ENCODE measurements at regions not wholly inside any gene's neighbourhood (a gene's known extent, or its start where the extent isn't known, plus 50 kb on each side); places are given as distances from the start of the nearest gene placed in this dataset.

DNA sequence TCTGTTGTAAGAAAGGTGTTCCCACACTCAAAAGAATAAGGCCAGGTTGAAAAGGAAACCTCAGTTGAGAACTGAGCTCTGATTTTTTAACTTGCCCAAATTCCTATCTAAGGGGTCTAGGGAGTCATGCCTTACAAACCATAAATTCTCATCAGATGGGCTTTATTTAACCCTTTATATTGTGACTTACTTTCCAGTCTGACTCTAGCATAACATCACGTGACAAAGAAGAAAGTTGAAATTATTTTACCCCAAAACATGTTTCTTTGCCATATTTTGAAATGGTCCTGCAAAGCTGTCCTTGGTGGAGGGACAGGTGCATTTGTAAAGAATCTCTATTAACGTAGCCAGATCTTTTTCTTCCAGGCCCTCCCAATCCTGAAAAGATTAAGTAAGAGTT is 411.7 kb downstream of the GALC start:
- no peak for DNase-seq (ENCODE audit: low read depth)
- H3K4me3 ChIP-seq (ENCODE audit: low read depth, low read length), result no peak overlapping the region

DNA sequence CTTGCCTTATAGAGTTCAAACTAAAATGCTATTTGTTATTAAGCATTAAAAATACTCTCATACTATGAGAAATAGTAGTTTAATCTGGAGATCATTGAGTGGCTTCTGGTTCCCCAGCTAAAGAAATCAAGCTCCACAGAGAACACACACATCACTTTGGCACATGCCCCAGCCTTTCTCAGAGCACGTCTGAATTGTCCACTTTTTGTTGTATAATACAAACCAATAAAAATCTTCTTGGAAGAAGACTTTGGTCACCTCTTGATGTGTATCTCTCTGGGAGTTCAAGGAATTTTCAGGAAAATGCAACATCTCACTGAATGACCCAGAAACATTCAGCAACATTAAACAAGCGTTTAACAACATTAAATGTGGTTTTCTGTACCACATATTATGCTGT is 413.9 kb downstream of the GALC start:
- no peak for DNase-seq (ENCODE audit: low read depth)
- H3K4me3 ChIP-seq (ENCODE audit: low read depth, low read length), result no peak overlapping the region

DNA sequence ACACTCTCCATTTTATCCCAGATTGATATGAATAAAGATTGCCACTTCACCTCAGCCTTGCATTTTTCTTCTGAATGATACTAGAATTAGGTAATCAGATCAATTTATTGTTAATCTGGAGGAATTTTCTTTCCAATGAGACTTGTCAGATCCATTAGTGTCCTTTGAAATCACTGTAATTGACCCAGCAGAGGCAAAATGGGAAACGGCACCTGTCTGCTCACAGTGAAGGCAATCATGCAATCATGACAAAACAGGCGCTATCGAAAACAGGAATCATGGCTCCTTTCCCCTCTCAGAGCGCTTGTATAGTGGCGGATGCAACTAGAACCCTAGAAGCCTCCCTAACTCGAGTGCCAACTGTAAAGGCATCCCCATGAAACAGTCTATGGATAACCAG is 417.6 kb downstream of the GALC start:
- DNase-seq (ENCODE audit: low read depth), result no peak
- no peak overlapping the region for H3K4me3 ChIP-seq (ENCODE audit: low read depth, low read length)

DNA sequence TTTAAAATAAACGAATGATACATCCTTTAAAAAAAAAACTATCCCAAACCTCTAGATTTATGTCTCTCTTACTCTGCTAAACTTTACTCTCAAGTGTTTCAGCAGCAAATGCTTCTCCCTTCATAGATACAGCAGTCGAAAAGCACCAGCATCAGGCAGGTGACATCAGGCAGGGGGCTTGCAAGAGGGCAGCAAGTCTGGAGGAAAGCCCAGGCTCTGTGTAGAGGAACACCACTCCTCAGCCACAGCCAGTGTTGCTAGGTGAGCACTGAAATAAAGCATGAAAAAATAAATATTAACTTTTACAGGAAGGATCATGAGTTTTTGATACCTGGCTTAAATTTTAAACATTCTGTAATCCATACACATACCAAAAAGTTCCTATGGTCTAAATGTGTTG is 419.4 kb downstream of the GALC start:
- H3K4me3 ChIP-seq (ENCODE audit: low read depth, low read length), result no peak overlapping the region
- no peak for DNase-seq (ENCODE audit: low read depth)

DNA sequence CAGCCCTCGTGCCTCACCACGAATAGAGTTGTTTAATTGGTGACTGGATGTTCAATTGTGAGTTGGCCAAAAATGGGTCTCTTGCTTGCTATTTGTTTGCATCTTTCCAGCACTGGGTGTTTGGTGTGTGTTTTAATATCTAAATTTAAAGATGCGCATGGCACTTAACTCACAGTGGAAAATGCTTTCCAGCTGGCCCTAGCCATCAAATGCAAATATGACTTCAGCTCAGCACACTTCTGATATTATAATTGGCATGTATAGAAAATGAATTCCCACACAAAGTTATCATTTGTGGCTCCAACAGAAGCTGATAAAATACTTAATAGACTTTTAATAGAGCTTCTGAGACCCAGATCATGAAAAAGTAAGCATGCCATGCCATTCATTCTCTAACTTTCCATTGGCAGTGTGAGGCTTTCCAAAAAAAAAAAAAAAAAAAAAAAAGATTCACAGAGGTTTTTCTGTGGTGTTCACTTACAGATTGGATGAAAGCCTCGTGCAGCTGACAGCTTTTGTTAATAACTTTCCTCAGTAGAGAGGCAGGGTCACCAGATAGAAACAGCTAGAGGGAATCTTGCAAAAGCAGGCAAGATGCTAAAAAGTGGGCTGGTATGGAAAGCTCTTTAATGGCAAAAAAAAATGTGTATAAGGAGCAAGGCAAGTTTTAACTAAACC is 425.2 kb downstream of the GALC start:
- no peak overlapping the region for H3K4me3 ChIP-seq (ENCODE audit: low read depth, low read length)
- DNase-seq (ENCODE audit: low read depth), result no peak

DNA sequence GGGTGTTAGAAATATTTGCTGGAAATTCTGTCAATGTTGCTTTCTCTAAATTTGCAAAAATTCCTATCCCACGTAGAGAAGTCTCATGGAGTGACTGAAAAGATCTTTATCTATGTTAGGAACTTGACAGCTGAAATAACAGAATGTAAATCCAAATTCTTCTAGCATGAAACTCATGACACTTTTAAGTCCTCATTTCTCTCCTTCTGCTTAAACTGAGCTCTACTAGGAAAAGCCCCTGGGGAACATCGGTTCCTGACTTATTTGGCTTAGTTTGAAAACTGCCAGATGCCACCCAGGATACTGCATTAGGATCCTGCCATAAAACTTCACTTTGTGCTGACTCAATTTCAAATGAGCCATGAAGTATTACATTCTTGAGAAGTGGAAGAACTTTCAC is 426.0 kb downstream of the GALC start:
- peak; percentile 36 for DNase-seq (ENCODE audit: low read depth)
- no peak overlapping the region for H3K4me3 ChIP-seq (ENCODE audit: low read depth, low read length)

DNA sequence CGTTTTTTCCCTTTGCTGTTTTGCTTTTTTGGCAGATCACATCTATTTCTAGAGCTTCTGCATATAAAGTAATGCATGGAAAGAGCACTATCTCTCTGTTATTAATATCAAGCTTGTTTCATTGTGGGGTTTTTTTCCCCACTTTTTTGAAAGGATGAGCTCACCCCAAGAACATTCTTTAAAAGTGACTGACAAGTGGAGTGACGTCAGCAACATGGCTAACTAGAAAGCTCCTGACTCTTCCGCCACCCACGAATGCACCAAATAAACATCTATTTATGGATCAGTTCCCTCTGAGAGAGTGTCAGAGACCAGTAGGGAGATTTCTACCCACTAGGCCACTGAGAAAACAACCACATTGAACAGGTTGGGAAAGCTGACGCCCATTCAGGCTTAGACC is 445.4 kb downstream of the GALC start:
- no peak for DNase-seq (ENCODE audit: low read depth)
- H3K4me3 ChIP-seq (ENCODE audit: low read depth, low read length), result no peak overlapping the region

DNA sequence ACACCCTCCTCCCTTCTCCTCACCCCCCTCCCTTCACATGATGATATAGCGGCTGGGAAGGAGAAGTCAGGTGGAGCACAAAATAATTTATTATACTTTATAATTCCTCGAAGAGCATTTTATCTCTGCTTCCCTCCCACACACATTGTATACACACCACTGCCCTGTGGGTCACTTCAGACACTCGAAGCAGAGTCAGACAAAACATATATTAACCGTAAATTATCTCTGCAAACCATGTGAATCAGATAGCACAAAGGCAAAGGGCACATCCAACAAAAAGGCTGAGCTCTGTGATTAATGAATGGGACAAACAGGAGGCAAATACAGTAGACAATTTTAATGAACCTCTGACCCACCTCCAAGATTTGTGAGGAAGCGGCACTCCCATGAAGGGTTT is 450.7 kb downstream of the GALC start:
- DNase-seq (ENCODE audit: low read depth), result no peak

DNA sequence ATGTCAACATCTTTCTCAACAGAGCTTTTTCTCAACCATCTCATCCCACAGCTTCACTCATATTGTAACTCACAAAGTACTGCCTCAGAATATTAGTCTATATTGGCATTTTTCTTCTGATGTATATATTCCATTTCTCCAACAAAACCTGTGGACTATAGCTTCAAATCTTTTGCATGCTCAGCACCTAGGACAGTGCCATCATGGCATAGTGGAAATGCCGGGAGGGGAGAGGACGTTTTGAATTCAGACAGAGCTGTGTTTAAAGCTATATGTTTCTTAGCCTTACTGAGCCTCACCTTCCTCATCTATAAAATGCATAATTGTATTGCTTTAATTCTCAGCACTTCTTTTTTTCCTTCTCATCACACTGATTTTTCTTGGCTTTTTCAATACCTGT is 452.6 kb downstream of the GALC start:
- H3K4me3 ChIP-seq (ENCODE audit: low read depth, low read length), result no peak overlapping the region
- DNase-seq (ENCODE audit: low read depth), result no peak

More for the DNA sequence above, 450.7 kb downstream of the GALC start:
- no peak overlapping the region for H3K4me3 ChIP-seq (ENCODE audit: low read depth, low read length)

DNA sequence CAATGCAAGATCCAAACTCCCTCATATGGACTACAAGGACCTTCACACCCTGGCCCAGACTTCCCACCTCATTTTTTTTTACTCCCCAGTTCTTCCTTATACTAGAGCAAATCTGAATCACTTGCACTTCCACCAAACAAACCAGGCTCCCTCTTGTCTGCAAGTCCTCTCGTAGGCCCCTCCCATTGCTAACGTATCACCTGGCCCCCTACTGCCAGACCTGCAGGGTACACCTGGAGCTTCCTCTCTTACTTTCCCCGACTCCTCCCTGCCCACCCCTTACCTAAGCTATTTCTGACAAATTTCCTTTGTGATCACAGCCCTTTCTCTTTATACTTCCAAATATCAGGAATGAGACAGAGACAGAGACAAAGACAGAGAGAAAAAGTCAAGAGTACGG is 463.9 kb downstream of the GALC start:
- no peak for DNase-seq (ENCODE audit: low read depth)
- H3K4me3 ChIP-seq (ENCODE audit: low read depth, low read length), result no peak overlapping the region

DNA sequence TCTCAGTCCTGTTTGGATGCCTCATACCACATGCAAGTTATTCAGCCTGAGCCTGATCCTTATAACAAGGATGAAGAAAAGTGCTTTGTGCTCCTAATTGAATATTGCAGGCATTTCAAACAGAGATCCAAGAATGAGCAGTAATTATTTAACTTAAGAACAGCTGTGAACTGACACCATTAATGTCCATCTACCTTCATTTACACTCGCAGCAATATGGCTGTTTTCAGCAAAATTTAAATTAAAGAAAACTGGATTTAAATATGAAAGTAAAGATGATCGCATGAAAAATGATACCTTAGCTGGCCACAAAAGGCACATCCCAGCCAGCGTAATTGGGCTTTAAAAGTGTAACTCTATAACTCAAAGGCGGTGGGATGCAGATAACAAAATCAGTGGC is 466.3 kb downstream of the GALC start:
- no peak for DNase-seq (ENCODE audit: low read depth)
- H3K4me3 ChIP-seq (ENCODE audit: low read depth, low read length), result no peak overlapping the region

DNA sequence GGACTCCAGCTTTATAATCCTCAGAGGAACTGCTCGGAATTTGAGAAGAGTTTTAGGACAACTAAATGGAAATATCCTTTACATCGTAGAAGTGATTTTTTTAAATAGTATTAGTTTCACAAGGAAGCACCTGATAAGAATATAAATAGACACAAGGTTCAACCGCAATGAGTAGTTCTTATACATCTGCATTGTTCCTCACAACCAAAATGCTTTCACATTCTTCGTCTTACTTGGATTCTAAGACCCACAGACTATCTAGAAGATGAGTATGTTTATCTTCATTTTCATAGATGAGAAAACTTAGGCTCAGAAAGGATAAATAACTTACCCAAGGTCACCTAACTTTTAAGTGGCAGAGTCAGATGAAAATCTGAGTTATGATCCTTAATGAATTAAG is 469.0 kb downstream of the GALC start:
- H3K4me3 ChIP-seq (ENCODE audit: low read depth, low read length), result no peak overlapping the region
- DNase-seq (ENCODE audit: low read depth), result no peak

DNA sequence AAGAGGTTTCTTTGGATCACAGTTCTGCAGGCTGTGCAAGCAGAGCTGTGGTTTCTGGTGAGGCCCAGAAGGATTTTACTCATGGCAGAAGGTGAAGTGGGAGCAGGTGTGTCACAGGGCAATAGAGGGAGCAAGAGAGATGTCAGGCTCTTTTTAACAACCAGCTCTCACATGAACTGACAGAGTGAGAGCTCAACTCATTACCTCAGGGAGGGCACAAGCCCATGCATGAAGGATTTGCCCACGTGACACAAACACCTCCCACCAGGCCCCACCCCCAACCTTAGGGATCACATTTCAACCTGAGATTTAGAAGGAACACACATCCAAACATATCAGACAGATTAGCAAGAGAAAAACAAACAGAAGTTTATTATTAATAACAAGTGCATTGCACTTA is 470.4 kb downstream of the GALC start:
- no peak for DNase-seq (ENCODE audit: low read depth)

DNA sequence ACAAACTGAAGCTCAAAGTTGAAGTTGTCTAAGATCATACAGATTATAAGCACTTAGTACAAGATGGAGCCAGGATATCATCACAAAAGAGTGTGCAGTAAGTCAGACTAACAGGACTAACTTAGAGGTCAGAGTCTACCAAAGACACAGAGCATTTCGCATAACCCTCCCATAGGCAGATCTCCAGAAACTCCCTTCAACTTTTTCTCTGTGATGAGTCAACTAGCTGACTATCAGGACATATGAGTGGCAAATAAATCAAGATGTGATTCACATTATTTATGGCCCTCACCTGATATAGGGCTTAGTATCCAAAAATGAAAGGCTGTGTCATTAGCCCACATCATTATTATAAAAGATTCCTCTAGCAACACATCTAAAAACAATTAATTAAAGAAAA is 484.6 kb downstream of the GALC start:
- DNase-seq (ENCODE audit: low read depth), result no peak

More for the DNA sequence above, 470.4 kb downstream of the GALC start:
- H3K4me3 ChIP-seq (ENCODE audit: low read depth, low read length), result no peak overlapping the region

DNA sequence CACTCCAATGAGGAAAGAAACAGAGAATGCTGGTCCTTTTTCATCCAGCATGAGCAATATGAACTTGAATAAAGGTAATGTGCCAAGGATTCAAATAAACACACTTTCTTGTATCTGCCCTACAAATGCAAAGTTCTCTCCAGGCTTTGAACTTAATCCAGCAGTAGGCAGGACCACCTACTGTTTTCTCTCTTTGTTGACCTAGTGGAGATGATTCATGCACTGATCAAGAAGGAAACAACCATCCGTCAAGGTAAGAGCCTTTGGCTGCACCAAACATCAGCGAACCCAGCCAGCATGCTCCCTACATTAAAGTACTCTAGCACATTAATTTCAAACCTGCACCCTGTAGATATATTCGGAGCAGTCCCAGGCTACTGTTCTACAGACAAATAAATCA is 489.3 kb downstream of the GALC start:
- H3K4me3 ChIP-seq (ENCODE audit: low read depth, low read length), result no peak overlapping the region
- no peak for DNase-seq (ENCODE audit: low read depth)

More for the DNA sequence above, 484.6 kb downstream of the GALC start:
- H3K4me3 ChIP-seq (ENCODE audit: low read depth, low read length), result no peak overlapping the region

DNA sequence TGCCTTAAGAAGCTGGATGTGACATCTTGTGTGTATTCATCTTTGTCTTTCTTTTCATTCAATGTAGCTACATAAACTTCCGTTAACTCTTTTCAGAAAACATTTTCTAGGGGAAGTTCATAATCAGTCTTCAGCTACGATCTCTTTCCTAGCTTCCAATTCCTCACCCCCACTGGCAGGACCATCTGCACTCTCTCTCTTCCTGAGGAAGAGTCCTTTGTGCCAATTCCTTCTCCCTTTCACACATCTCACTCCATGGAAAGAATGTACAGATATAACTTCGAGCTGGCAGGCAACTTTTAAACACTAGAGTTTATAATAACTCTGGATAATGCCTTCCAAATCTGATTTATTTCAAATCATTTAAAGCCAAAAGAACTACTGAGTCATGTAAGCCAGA is 495.7 kb downstream of the GALC start:
- H3K4me3 ChIP-seq (ENCODE audit: low read depth, low read length), result no peak overlapping the region
- DNase-seq (ENCODE audit: low read depth), result no peak

DNA sequence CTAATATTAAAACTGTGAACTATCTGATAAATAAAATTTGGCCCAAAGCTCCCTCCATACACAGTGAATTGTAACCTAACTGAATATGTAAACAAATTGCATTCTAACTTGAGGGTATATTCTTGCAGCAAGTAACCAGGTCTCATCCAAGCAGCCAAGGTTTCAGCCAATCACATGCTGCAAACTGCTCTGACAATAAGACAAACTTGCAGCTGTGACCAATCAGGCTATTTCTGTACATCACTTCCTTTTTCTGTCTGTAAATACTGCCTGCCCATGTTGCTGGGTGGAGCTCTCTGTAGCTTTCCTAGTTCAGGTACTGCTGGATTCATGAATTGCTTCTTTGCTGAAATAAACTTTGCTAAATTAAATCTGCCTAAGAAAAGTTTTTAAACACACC is 499.0 kb downstream of the GALC start:
- no peak for DNase-seq (ENCODE audit: low read depth)
- H3K4me3 ChIP-seq (ENCODE audit: low read depth, low read length), result no peak overlapping the region

DNA sequence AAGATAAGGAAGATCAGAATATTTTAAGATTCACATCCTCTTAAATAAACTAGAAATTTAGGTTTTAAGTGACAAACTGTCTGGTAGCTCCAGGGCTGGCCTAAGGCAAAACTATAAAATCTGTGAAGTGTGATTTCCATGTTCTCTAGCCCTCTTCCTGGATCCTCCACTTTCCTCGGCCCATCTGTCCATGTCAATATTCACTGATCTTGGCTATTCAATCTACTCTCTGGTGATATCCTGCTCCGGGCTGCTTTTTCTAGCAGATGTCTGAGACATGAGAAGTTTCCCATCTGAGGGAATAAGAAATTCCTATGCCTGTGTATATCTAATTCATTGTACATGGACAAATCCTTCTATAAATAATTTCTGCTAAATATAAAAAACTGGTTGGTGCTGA is 500.4 kb downstream of the GALC start:
- DNase-seq (ENCODE audit: low read depth), result peak; percentile 6
- no peak overlapping the region for H3K4me3 ChIP-seq (ENCODE audit: low read depth, low read length)

DNA sequence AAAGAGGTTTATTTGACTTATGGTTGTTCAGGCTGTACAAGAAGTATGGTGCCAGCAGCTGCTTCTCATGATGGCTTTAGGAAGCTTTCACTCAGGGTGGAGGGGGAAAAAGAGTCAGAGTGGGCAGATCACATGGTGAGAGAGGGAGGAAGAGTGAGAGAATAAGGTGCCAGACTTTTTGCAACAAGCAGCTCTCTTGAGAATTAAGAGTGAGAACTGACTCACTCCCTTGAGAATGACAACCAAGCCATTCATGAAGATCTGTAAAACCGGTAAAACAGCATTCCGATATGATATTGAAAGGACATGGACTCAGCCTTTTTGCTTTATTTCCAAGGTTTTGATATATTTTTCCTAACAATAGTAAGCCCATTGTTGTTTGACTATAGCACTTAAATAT is 501.2 kb downstream of the GALC start:
- H3K4me3 ChIP-seq (ENCODE audit: low read depth, low read length), result no peak overlapping the region
- DNase-seq (ENCODE audit: low read depth), result no peak

DNA sequence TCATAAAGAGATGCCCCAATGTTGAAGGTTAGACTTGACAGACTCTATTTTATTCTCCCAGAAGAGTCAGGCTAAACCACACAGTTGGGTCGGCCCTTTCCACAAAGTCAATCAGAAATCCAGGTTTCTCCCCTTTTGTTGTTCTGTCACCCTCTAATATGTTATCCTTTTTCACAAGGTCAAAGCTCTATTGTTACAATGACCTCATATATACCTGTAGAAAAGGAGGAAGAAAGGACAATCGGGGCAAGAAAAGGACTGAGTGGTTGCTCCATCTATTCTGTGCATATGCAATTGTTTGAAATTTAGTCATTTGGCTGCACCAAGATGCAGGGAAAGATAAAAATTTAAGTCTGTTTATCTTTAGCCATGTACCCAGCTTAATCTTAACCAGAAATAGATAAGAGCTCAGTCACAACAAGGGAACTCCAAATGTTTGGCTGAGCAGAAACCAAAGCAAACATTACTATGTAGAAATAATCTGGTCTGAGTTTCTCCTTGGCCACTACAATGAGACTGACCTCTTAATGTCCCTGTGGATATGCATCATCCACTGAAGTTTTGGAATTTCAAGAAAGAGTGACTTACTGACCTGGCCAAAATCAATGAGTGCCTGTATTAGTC is 503.7 kb downstream of the GALC start:
- no peak overlapping the region for H3K4me3 ChIP-seq (ENCODE audit: low read depth, low read length)
- DNase-seq (ENCODE audit: low read depth), result no peak

Data from skeletal muscle cell (primary cell).